SH-SY5Y (cell line): ENCODE measurements at regions not wholly inside any gene's neighbourhood (a gene's known extent, or its start where the extent isn't known, plus 50 kb on each side); places are given as distances from the start of the nearest gene placed in this dataset.

Experiments
- GATA2 ChIP-seq: IDR thresholded peaks from 2 replicates; pipeline ENCODE4 v1.6.1; 2011; ENCODE audit warnings: mild to moderate bottlenecking, low read depth, low read length
- GATA3 ChIP-seq: IDR thresholded peaks from 2 replicates; pipeline ENCODE4 v1.6.1; 2011; ENCODE audit warnings: low read depth, mild to moderate bottlenecking, low read length, moderate library complexity

GRCh38 chr14:48747561-48748089, 838.6 kb downstream of the RPS29 start:
- TF ChIP-seq GATA3: no peak
- no peak for TF ChIP-seq GATA2
